HG03095 (cell line): ENCODE measurements at regions not wholly inside any gene's neighbourhood (a gene's known extent, or its start where the extent isn't known, plus 50 kb on each side); places are given as distances from the start of the nearest gene placed in this dataset.
"Not testable (repeated sequence)": the region's sequence is repeated elsewhere in the genome, so short reads cannot be mapped to it uniquely, and the experiment has no call there.

Experiments used
- ATAC-seq: cut with Tn5 transposase; IDR thresholded peaks from one replicate; pipeline ENCODE4 v1.9.1; 2021; ENCODE audit warnings: moderate library complexity; ENCODE audit not compliant: unreplicated experiment

GRCh38 chr10:42533866-42534265, 104.5 kb downstream of the ZNF33B start:
- not testable (repeated sequence) for ATAC-seq

DNA sequence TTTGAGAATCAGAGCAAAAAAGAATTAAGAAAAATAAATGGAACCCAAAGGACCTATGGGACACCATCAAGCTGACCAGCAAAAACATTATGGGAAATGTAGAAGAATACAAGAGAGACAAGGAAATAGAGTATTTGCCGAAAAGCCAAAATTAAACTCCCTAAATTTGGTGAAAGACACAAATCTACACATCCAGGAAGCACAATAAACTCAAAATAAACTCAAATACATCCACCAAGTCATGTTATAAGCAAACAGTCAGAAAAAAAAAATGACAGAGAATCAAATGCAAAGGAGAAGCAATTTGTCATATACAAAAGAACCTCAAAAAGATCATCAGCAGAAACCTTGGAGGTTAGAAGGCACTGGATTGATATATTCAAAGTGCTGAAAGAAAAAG, 105.4 kb downstream of the ZNF33B start:
- ATAC-seq: no peak

GRCh38 chr10:42523098-42523497, 115.3 kb downstream of the ZNF33B start:
- ATAC-seq: no peak

DNA sequence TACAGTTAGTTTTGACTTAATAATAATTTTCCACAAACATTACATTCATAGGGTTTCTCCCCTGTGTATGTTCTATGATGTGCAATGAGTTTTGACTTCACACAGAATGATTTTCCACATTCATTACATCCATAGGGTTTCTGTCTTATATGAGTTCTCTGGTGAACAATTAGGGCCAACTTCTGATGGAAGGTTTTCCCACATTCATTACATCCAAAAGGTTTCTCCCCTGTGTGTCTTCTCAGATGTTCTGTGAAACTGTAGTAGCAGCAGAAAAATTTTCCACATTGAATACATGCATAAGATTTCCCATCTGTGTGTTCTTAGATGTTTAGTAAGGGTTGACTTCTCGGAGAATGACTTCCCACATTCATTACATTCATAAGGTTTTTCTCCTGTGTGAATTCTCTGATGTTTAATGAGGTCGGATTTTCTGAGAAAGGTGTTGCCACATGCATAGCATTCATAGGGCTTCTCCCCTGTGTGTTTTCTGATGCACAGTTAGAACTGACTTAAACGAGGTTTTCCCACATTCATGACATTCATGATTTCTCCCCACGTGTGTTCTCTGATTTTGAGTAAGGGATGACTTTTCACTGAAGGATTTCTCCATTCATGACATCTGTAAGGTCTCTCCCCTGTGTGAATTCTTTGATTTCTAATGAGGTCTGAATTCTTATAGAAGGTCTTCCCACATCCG, 118.5 kb downstream of the ZNF33B start:
- ATAC-seq: no peak

GRCh38 chr10:42519079-42519478, 119.3 kb downstream of the ZNF33B start:
- ATAC-seq: no peak

- no peak for ATAC-seq
Measured at GRCh38 chr10:42513921-42514320, 124.4 kb downstream of the ZNF33B start.

GRCh38 chr10:42491801-42492200, 146.6 kb downstream of the ZNF33B start:
- no peak for ATAC-seq

DNA sequence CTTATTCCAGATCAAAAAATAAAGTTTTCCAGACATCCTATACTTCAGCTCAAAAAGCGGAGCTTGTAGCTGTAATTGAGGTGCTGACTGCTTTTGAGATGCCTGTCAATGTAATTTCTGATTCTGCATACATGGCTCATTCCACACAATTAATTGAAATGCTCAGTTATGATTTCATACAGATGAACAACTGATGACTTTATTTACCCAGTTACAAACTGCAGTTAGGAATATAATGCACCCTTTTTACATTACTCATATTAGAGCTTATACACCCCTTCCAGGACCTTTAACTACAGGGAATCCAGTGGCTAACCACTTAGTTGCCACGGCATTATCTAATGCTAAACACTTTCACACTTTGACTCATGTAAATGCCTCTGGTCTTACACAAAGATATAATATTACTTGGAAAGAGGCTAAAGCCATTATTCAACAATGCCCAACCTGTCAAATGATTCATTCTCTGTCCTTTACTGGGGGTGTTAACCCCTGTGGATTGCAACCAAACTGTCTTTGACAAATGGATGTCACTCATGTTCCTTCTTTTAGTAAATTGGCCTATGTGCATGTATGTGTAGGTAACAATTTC, 147.3 kb downstream of the ZNF33B start:
- no peak for ATAC-seq

GRCh38 chr10:42490368-42490767, 148.0 kb downstream of the ZNF33B start:
- ATAC-seq: no peak

- ATAC-seq: no peak
Measured at GRCh38 chr10:42488416-42488815, 150.0 kb downstream of the ZNF33B start.

DNA sequence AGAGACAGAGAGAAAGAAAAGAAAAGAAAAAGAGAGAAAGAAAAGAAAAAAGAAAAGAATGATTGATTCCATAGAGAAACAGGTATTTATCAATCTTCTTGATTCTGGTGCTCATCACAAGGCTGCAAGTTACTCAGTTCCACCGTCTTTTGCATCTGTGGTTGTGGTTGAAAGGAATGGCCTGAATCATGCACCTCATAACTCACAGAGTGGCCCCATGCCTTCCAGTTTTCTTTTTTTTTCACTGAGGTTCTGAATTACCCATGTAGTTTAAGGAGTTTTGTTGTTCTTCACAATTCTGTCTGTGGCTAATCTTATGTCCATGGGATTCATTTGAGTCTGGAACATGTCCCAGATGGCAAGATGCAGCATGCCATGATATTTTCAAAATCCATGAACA, 156.0 kb downstream of the ZNF33B start:
- ATAC-seq: no peak

GRCh38 chr10:42479057-42479456, 159.3 kb downstream of the ZNF33B start:
- no peak for ATAC-seq

DNA sequence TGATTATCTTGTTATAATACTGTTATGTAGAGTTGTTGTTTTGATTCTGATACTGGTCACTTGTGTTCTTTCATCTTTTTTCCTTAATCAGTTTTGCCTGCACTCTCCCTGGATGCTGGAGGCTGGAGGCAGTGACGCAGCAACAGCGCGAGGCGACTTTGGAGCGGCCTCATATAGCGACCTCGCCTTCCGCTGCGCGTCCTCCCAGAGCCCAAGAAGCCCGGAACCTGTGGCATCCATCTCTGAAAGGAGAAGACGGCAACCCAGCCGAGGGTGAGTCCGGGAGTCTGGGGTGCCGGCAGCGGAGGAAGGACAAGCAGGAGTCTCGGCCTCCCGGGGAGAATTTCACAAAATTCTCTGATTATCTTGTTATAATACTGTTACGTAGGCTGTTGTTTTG, 161.2 kb downstream of the ZNF33B start:
- ATAC-seq: no peak

GRCh38 chr10:42476101-42476500, 162.3 kb downstream of the ZNF33B start:
- no peak for ATAC-seq

DNA sequence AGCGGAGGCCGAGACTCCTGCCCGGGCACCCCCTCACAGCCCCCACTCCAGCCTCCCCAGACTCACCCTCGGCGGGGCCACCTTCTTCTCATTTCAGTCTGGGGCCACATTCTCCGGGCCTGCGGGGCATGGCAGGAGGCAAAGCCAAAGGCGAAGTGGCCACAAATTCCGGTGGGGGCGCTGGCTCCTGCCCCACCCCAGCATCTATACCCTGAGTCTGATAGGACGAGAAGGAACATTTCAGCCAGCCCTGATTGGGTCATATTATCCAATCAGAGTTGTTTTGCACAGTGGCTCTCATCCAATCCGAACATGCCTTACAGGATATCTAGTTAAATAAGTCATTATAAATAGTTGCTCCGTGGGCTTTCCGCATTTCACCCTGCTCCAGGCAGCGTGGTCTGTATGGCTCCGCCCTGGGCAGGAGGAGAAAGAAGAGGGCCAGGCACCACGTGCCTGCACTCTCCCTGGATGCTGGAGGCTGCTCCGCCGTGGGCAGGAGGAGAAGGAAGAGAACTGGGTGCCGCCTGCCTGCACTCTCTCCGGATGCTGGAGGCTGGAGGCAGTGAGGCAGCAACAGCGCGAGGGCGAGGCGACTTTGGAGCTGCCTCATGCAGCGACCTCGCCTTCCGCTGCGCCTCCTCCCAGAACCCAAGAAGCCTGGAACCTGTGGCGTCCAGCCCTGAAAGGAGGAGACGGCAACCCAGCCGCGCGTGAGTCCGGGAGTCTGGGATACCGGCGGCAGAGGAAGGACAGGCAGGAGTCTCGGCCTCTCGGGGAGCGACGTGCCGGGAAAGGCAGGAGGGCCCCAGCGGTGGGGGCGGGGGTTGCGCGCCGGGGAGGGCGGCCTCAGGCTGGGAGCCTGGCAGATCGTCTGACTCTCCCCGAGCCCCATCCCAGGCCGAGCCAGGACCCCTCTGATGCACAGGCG, 162.9 kb downstream of the ZNF33B start:
- no peak for ATAC-seq

- no peak for ATAC-seq
Measured at GRCh38 chr10:42454313-42454712, 184.1 kb downstream of the ZNF33B start.

GRCh38 chr10:42431095-42431494, 207.3 kb downstream of the ZNF33B start:
- ATAC-seq: no peak

GRCh38 chr10:42428534-42428933, 209.8 kb downstream of the ZNF33B start:
- ATAC-seq: no peak

GRCh38 chr10:42422911-42423310, 215.5 kb downstream of the ZNF33B start:
- ATAC-seq: no peak

DNA sequence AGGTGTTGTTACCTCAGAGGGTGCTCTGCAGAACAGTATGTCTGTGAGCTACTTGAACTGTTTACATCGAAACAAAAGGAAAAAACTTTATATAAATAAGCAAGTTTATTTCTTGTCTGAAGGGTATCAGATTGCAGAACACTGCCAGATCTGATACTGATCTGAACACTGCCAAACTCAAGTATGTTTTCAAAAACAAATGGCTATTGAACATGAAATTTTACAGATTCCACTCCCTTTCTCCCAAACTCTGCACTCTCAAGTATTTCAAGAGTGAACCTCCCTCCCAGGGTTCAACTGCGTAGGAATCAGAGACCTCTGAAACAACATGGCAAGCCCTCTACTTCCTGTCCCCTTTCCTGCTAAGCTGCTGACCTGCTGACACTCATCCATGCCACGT, 216.6 kb downstream of the ZNF33B start:
- ATAC-seq: no peak

DNA sequence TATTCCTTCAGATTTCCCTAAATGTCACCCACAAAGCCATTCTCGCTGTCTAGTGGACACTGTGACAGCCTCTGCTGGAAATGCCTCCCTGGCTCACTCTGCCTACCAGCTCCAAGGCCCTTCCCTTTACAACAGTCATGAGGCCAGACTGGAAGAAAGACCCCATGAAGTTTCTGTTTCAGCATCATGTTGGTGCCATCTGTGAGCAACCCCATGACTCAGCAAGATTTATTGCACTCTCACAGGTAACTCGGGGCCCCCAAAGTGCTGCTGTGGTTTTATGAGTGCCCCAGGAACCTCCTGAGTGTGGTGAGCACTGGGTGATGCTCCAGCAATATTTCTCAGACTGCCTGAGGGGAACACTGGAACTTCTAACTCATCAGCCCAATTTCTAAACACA, 218.6 kb downstream of the ZNF33B start:
- no peak for ATAC-seq
